ENCODE measurements at regions not wholly inside any gene's neighbourhood (a gene's known extent, or its start where the extent isn't known, plus 50 kb on each side); places are given as distances from the start of the nearest gene placed in this dataset.
"Not testable (repeated sequence)": the region's sequence is repeated elsewhere in the genome, so short reads cannot be mapped to it uniquely, and the experiment has no call there.

- FAIRE-seq = no peak
These were observed 138.7 kb downstream of the YTHDC2 start for GRCh38 chr5:113652161-113652560.

- FAIRE-seq = no peak
These were observed 141.3 kb downstream of the YTHDC2 start for GRCh38 chr5:113654828-113655227.

GRCh38 chr5:113660206-113660605, 146.7 kb downstream of the YTHDC2 start:
- FAIRE-seq = no peak

- FAIRE-seq = no peak
These were observed 147.3 kb downstream of the YTHDC2 start for GRCh38 chr5:113660706-113661250.

- FAIRE-seq = no peak
These were observed 150.5 kb downstream of the YTHDC2 start for GRCh38 chr5:113663879-113664541.

- FAIRE-seq = no peak
These were observed 159.5 kb downstream of the YTHDC2 start for GRCh38 chr5:113673041-113673440.

GRCh38 chr5:113675166-113675565, 161.7 kb downstream of the YTHDC2 start:
- FAIRE-seq = no peak

GRCh38 chr5:113678202-113678601, 164.7 kb downstream of the YTHDC2 start:
- no peak for FAIRE-seq

GRCh38 chr5:113678924-113679575, 165.6 kb downstream of the YTHDC2 start:
- FAIRE-seq = peak; percentile 73

GRCh38 chr5:113680534-113680933, 167.0 kb downstream of the YTHDC2 start:
- no peak for FAIRE-seq

- FAIRE-seq = no peak
These were observed 169.1 kb downstream of the YTHDC2 start for GRCh38 chr5:113682497-113683136.

- FAIRE-seq = no peak
These were observed 169.7 kb downstream of the YTHDC2 start for GRCh38 chr5:113683211-113683610.

GRCh38 chr5:113686599-113686998, 173.1 kb downstream of the YTHDC2 start:
- FAIRE-seq = no peak

GRCh38 chr5:113689647-113690046, 176.2 kb downstream of the YTHDC2 start:
- FAIRE-seq = no peak

GRCh38 chr5:113692466-113692865, 179.0 kb downstream of the YTHDC2 start:
- no peak for FAIRE-seq

GRCh38 chr5:113692891-113693457, 179.5 kb downstream of the YTHDC2 start:
- FAIRE-seq = no peak

- no peak for FAIRE-seq
These were observed 180.2 kb downstream of the YTHDC2 start for GRCh38 chr5:113693701-113694100.

- FAIRE-seq = no peak
These were observed 181.1 kb downstream of the YTHDC2 start for GRCh38 chr5:113694576-113694975.

- no peak for FAIRE-seq
These were observed 189.8 kb downstream of the YTHDC2 start for GRCh38 chr5:113703266-113703665.

GRCh38 chr5:113705657-113706056, 192.2 kb downstream of the YTHDC2 start:
- no peak for FAIRE-seq

- no peak for FAIRE-seq
These were observed 199.6 kb downstream of the YTHDC2 start for GRCh38 chr5:113713051-113713450.

GRCh38 chr5:113715921-113716320, 202.4 kb downstream of the YTHDC2 start:
- FAIRE-seq = not testable (repeated sequence)

GRCh38 chr5:113719549-113719948, 206.1 kb downstream of the YTHDC2 start:
- FAIRE-seq = no peak

GRCh38 chr5:113721171-113721570, 207.7 kb downstream of the YTHDC2 start:
- FAIRE-seq = no peak
